VCaP (cell line): ENCODE measurements at regions not wholly inside any gene's neighbourhood (a gene's known extent, or its start where the extent isn't known, plus 50 kb on each side); places are given as distances from the start of the nearest gene placed in this dataset.
"Not testable (repeated sequence)": the region's sequence is repeated elsewhere in the genome, so short reads cannot be mapped to it uniquely, and the experiment has no call there.

Experiments
- H3K27ac ChIP-seq: fragments of 450-650 bp; 2 replicates; pipeline ENCODE4 v1.5.1; 2017
- TF ChIP-seq, protein P1 (sequence below): fragments of 450-650 bp; conservative IDR thresholded peaks from 2 replicates; pipeline ENCODE4 v1.5.1; 2017; ENCODE audit warnings: mild to moderate bottlenecking, moderate library complexity

- TF ChIP-seq, protein P1, sequence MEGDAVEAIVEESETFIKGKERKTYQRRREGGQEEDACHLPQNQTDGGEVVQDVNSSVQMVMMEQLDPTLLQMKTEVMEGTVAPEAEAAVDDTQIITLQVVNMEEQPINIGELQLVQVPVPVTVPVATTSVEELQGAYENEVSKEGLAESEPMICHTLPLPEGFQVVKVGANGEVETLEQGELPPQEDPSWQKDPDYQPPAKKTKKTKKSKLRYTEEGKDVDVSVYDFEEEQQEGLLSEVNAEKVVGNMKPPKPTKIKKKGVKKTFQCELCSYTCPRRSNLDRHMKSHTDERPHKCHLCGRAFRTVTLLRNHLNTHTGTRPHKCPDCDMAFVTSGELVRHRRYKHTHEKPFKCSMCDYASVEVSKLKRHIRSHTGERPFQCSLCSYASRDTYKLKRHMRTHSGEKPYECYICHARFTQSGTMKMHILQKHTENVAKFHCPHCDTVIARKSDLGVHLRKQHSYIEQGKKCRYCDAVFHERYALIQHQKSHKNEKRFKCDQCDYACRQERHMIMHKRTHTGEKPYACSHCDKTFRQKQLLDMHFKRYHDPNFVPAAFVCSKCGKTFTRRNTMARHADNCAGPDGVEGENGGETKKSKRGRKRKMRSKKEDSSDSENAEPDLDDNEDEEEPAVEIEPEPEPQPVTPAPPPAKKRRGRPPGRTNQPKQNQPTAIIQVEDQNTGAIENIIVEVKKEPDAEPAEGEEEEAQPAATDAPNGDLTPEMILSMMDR = no peak
These were observed 168.6 kb upstream of the ATP5MC3 start for GRCh38 chr2:175350105-175350504.

GRCh38 chr2:175342085-175342484, 160.6 kb upstream of the ATP5MC3 start:
- TF ChIP-seq, protein P1 = no peak
- no peak overlapping the region for H3K27ac ChIP-seq

More at GRCh38 chr2:175350105-175350504, 168.6 kb upstream of the ATP5MC3 start:
- H3K27ac ChIP-seq = no peak overlapping the region

GRCh38 chr2:175330195-175330594, 148.7 kb upstream of the ATP5MC3 start:
- TF ChIP-seq, protein P1 = no peak

DNA sequence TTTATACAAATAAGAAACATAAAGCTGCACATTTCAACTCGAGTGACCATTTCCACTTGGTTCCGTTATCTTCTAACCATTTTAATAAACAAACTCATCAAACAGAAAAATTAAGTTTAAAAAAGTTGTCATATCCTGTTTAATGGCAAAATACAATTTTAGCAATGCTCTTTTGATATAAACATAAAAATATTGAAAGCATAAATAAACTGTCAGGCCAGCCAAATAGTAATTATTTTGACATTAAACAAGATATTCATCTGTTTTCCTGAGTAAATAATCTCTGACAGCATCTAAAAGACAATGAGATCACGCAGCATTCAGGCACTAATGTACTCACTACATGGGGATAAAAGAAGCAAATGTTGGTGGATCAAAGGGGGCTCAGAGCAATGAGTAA, 145.3 kb upstream of the ATP5MC3 start:
- TF ChIP-seq, protein P1 = no peak
- H3K27ac ChIP-seq = no peak overlapping the region

More at GRCh38 chr2:175330195-175330594, 148.7 kb upstream of the ATP5MC3 start:
- no peak overlapping the region for H3K27ac ChIP-seq

GRCh38 chr2:175326164-175326563, 144.7 kb upstream of the ATP5MC3 start:
- H3K27ac ChIP-seq = not testable (repeated sequence)

DNA sequence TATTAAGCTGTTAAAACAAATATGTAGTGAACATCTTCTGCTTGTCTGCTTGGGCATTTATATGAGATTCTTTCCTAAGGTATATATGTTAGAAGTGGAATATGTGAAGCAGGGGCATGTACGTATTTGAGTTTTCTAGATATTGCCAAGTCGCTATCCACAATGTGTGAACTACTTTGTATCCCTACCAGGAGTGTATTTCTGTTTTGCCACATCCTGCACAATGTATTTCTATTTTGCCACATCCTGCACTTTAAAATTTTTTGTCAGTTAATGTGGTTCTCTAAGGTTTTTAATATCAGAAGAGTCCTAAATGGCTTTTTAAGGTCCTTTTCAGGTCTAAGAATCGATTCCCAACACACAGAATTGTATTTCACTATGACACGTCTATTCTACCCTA, 141.7 kb upstream of the ATP5MC3 start:
- TF ChIP-seq, protein P1 = no peak
- no peak overlapping the region for H3K27ac ChIP-seq

- H3K27ac ChIP-seq = no peak overlapping the region
- TF ChIP-seq, protein P1 = no peak
These were observed 137.0 kb upstream of the ATP5MC3 start for GRCh38 chr2:175318542-175318941.

- no peak overlapping the region for H3K27ac ChIP-seq
- TF ChIP-seq, protein P1 = no peak
These were observed 136.2 kb upstream of the ATP5MC3 start for GRCh38 chr2:175317751-175318150.
